B cell (primary cell): ENCODE measurements at regions not wholly inside any gene's neighbourhood (a gene's known extent, or its start where the extent isn't known, plus 50 kb on each side); places are given as distances from the start of the nearest gene placed in this dataset.

Experiments
- ATAC-seq: fragments of 200-7000 bp; cut with Tn5 transposase; one replicate; pipeline ENCODE4 v1.10.0; 2021; ENCODE audit warnings: low read depth, mild to moderate bottlenecking, moderate number of reproducible peaks, moderate library complexity
- CTCF ChIA-PET: fragments of 350-600 bp; sonication (Branson Sonifier 250); formaldehyde crosslinking; loops from one replicate; lab custom pipeline; 2021; ENCODE audit warnings: antibody characterized with exemption, inconsistent platforms; lab: Charles Lee
- POLR2A ChIA-PET: fragments of 350-600 bp; sonication (Branson Sonifier 250); formaldehyde crosslinking; loops from one replicate; lab custom pipeline; 2021; ENCODE audit warnings: antibody characterized with exemption; lab: Charles Lee
- DNase-seq: peaks from one replicate; pipeline ENCODE4 v3.0.0; 2013
- H2AFZ ChIP-seq: 2 replicates; pipeline ENCODE4 v1.6.1; 2012; ENCODE audit warnings: mild to moderate bottlenecking, low read depth, low read length; ENCODE audit not compliant: insufficient read depth, poor library complexity, severe bottlenecking
- H3K27ac ChIP-seq, 2 donors: 1 replicate in 1 of 2; 2 replicates in 1 of 2; pipeline ENCODE4 v1.5.1; 2012 to 2013; ENCODE audit warnings: low read length in 2 of 2, mild to moderate bottlenecking in 2 of 2, moderate library complexity in 1 of 2
- H3K27me3 ChIP-seq, 4 experiments: fragments of 200-600 bp in 1 of 4; sonication (generic) in 1 of 4; replicated peaks in 1 of 4; 1 replicate in 2 of 4; 2 replicates in 2 of 4; pipeline versions ENCODE4 v1.6.1 to v1.7.0; 2013 to 2016; ENCODE audit warnings: low read length in 3 of 4, mild to moderate bottlenecking in 2 of 4, mixed read lengths in 1 of 4, moderate library complexity in 1 of 4; ENCODE audit not compliant: insufficient read depth in 4 of 4, control insufficient read depth in 3 of 4; ENCODE audit errors: control extremely low read depth in 1 of 4
- H3K36me3 ChIP-seq, 2 experiments: replicated peaks in 1 of 2; 1 replicate in 1 of 2; 2 replicates in 1 of 2; pipeline versions ENCODE4 v1.6.1 to v1.7.1; 2013; ENCODE audit warnings: low read length in 1 of 2; ENCODE audit not compliant: insufficient read depth in 2 of 2, control insufficient read depth in 1 of 2; ENCODE audit errors: control extremely low read depth in 1 of 2, extremely low read depth in 1 of 2
- H3K4me1 ChIP-seq, 2 donors: fragments of 200-600 bp in 1 of 2; sonication (generic) in 1 of 2; 1 replicate in 1 of 2; 2 replicates in 1 of 2; pipeline versions ENCODE4 v1.5.1 to v1.6.1; 2013 to 2017; ENCODE audit warnings: low read length in 2 of 2; ENCODE audit not compliant: control insufficient read depth in 2 of 2, insufficient read depth in 2 of 2
- H3K4me2 ChIP-seq: replicated peaks from 2 replicates; pipeline ENCODE3; 2012; ENCODE audit warnings: mild to moderate bottlenecking, low read depth, low read length; ENCODE audit not compliant: poor library complexity, severe bottlenecking
- H3K4me3 ChIP-seq, 5 experiments: fragments of 200-600 bp in 1 of 5; sonication (generic) in 1 of 5; 1 replicate in 3 of 5; 2 replicates in 2 of 5; pipeline versions ENCODE4 v1.5.1 to v1.7.0; 2011 to 2016; ENCODE audit warnings: low read length in 4 of 5, mild to moderate bottlenecking in 4 of 5, low read depth in 2 of 5, control low read depth in 1 of 5, moderate library complexity in 1 of 5; ENCODE audit not compliant: insufficient read depth in 1 of 5; ENCODE audit errors: control extremely low read depth in 1 of 5, extremely low read depth in 1 of 5
- H3K79me2 ChIP-seq: fragments of 200-600 bp; sonication (generic); one replicate; pipeline ENCODE4 v1.6.0; 2016; ENCODE audit warnings: low read length; ENCODE audit not compliant: control insufficient read depth, insufficient read depth
- H3K9ac ChIP-seq: fragments of 200-600 bp; sonication (generic); 2 replicates; pipeline ENCODE4 v1.6.1; 2017; ENCODE audit warnings: mild to moderate bottlenecking, low read length, moderate library complexity
- H3K9me3 ChIP-seq, 3 donors: one replicate each; pipeline versions ENCODE4 v1.6.1 to v1.7.1; 2013; ENCODE audit warnings: low read length in 2 of 3; ENCODE audit not compliant: control insufficient read depth in 2 of 3, insufficient read depth in 1 of 3; ENCODE audit errors: control extremely low read depth in 1 of 3
- H4K20me1 ChIP-seq: 2 replicates; pipeline ENCODE4 v1.6.0; 2012; ENCODE audit warnings: mild to moderate bottlenecking, low read length; ENCODE audit not compliant: insufficient read depth, control insufficient read depth, poor library complexity, severe bottlenecking
- H3K27ac Mint-ChIP-seq: one replicate; pipeline ENCODE4 v1.8.0; 2021; ENCODE audit warnings: mixed read lengths
- H3K27me3 Mint-ChIP-seq: one replicate; pipeline ENCODE4 v1.8.0; 2021; ENCODE audit warnings: mixed read lengths
- H3K4me1 Mint-ChIP-seq: one replicate; pipeline ENCODE4 v1.8.0; 2021; ENCODE audit warnings: mixed read lengths
- H3K4me3 Mint-ChIP-seq: one replicate; pipeline ENCODE4 v1.8.0; 2021; ENCODE audit warnings: mixed read lengths
- H3K9me3 Mint-ChIP-seq: one replicate; pipeline ENCODE4 v1.8.0; 2022; ENCODE audit warnings: mixed read lengths; ENCODE audit not compliant: insufficient read depth
- CTCF ChIP-seq: fragments of 200-600 bp; IDR thresholded peaks from one replicate; pipeline ENCODE4 v1.8.0; 2022; ENCODE audit warnings: antibody characterized with exemption, mild to moderate bottlenecking
- EZH2 ChIP-seq: IDR thresholded peaks from 2 replicates; pipeline ENCODE4 v1.6.1; 2012; ENCODE audit warnings: borderline replicate concordance, low read depth, mild to moderate bottlenecking, moderate library complexity, low read length; ENCODE audit not compliant: insufficient read depth, poor library complexity, severe bottlenecking
- WGBS: methylation state at CpG from one replicate; pipeline ENCODE4 v1.1.5; 2013; ENCODE audit warnings: missing lambda C conversion rate; ENCODE audit not compliant: insufficient coverage; 5-methylcytosine and 5-hydroxymethylcytosine counted together
- intact Hi-C: fragments of 100-400 bp; cut with micrococcal nuclease; formaldehyde crosslinking; loops from one replicate; pipeline ENCODE4 v1.10.0; 2022

GRCh38 chr3:72284471-72284870 lies 499.5 kb upstream of the PROK2 start:
- Mint-ChIP-seq H3K4me3 (no peak overlapping the region), H3K27me3 (peaks cover 4% of the 10 kb centered on the region), H3K4me1 (peaks cover 22% of the 10 kb centered on the region), H3K27ac (no peak overlapping the region), H3K9me3 (peaks cover 5% of the 10 kb centered on the region)
- Histone ChIP-seq H3K4me1 (peaks cover 10 to 23% of the 10 kb centered on the region in 2 donors), H3K9ac (no peak overlapping the region), H3K4me2 (no peak overlapping the region), H3K27me3 (peaks cover 0 to 9% (median 0%) of the 10 kb centered on the region in 4 experiments), H3K4me3 (no peak overlapping the region), H3K27ac (no peak overlapping the region), H3K79me2 (no peaks in the 10 kb centered on the region), H3K9me3 (peaks cover 0 to 24% (median 18%) of the 10 kb centered on the region in 3 donors), H3K36me3 (no peaks in the 10 kb centered on the region), H4K20me1 (no peaks in the 10 kb centered on the region), H2AFZ (no peak overlapping the region)
- TF ChIP-seq EZH2 (no peak), CTCF (no peak)
- 100% methylated on average over 1 of the region's 5 CpGs for WGBS
- POLR2A ChIA-PET, result no interaction called here
- CTCF ChIA-PET, result no interaction called here
- ATAC-seq (no peak), DNase-seq (no peak)
- intact Hi-C loops, result no loop called here

- no peak overlapping the region for H3K27ac ChIP-seq
- H3K9me3 ChIP-seq, result peaks cover 0 to 24% (median 18%) of the 10 kb centered on the region in 3 donors
- no peak overlapping the region for H3K4me3 Mint-ChIP-seq
- no peak overlapping the region for H3K4me2 ChIP-seq
- ChIA-PET CTCF (no interaction called here), POLR2A (no interaction called here)
- DNase-seq (no peak), ATAC-seq (no peak)
- no peak overlapping the region for H3K9ac ChIP-seq
- H2AFZ ChIP-seq, result no peak overlapping the region
- peaks cover 5% of the 10 kb centered on the region for H3K9me3 Mint-ChIP-seq
- no peaks in the 10 kb centered on the region for H3K36me3 ChIP-seq
- H3K79me2 ChIP-seq, result no peaks in the 10 kb centered on the region
- H3K4me1 ChIP-seq, result peaks cover 6 to 10% of the 10 kb centered on the region in 2 donors
- no peak overlapping the region for H3K4me3 ChIP-seq
- peaks cover 0 to 2% (median 0%) of the 10 kb centered on the region in 4 experiments for H3K27me3 ChIP-seq
- 77% methylated on average over 2 of the region's 3 CpGs for WGBS
- no peak for TF ChIP-seq EZH2
- no peak for TF ChIP-seq CTCF
- H4K20me1 ChIP-seq, result no peaks in the 10 kb centered on the region
- H3K27me3 Mint-ChIP-seq, result peaks cover 10% of the 10 kb centered on the region
- intact Hi-C loops, result no loop called here
- H3K4me1 Mint-ChIP-seq, result peaks cover 14% of the 10 kb centered on the region
- H3K27ac Mint-ChIP-seq, result no peak overlapping the region
Measured at GRCh38 chr3:72282918-72283317, 498.0 kb upstream of the PROK2 start.
